Adipocyte (in vitro differentiated cells): ENCODE measurements at regions not wholly inside any gene's neighbourhood (a gene's known extent, or its start where the extent isn't known, plus 50 kb on each side); places are given as distances from the start of the nearest gene placed in this dataset.

Experiments used
- DNase-seq: peaks from one replicate; pipeline ENCODE4 v3.0.0-alpha.2; 2015; ENCODE audit warnings: low read depth
- H3K27me3 ChIP-seq: replicated peaks from 2 replicates; pipeline ENCODE4 v1.7.0; 2013; ENCODE audit warnings: mild to moderate bottlenecking, low read length, moderate library complexity; ENCODE audit not compliant: control insufficient read depth, insufficient read depth
- H3K36me3 ChIP-seq: 2 replicates; pipeline ENCODE4 v1.7.0; 2013; ENCODE audit warnings: low read length, mild to moderate bottlenecking, moderate library complexity; ENCODE audit not compliant: control insufficient read depth, insufficient read depth, severe bottlenecking
- H3K4me1 ChIP-seq: 2 replicates; pipeline ENCODE4 v1.7.0; 2013; ENCODE audit warnings: mild to moderate bottlenecking, low read length, moderate library complexity; ENCODE audit not compliant: control insufficient read depth, insufficient read depth
- H3K4me3 ChIP-seq: 2 replicates; pipeline ENCODE4 v1.7.0; 2013; ENCODE audit warnings: mild to moderate bottlenecking, low read length, moderate library complexity
- H3K9ac ChIP-seq: 2 replicates; pipeline ENCODE4 v1.7.0; 2013; ENCODE audit warnings: mild to moderate bottlenecking, low read length, moderate library complexity
- H3K9me3 ChIP-seq: 2 replicates; pipeline ENCODE4 v1.7.0; 2013; ENCODE audit warnings: mild to moderate bottlenecking, low read length, moderate library complexity; ENCODE audit not compliant: control insufficient read depth

GRCh38 chr3:82508-82907 is 114.1 kb upstream of the CHL1 start:
- H3K9ac ChIP-seq, result no peak overlapping the region
- H3K36me3 ChIP-seq, result no peaks in the 10 kb centered on the region
- H3K27me3 ChIP-seq, result no peaks in the 10 kb centered on the region
- H3K9me3 ChIP-seq, result peaks cover 5% of the 10 kb centered on the region
- no peak for DNase-seq
- no peak overlapping the region for H3K4me3 ChIP-seq
- no peaks in the 10 kb centered on the region for H3K4me1 ChIP-seq

GRCh38 chr3:83096-83495 is 113.5 kb upstream of the CHL1 start:
- no peak for DNase-seq
- no peak overlapping the region for H3K9ac ChIP-seq
- no peaks in the 10 kb centered on the region for H3K27me3 ChIP-seq
- no peaks in the 10 kb centered on the region for H3K36me3 ChIP-seq
- H3K4me1 ChIP-seq, result no peaks in the 10 kb centered on the region
- H3K4me3 ChIP-seq, result no peak overlapping the region
- peaks cover 5% of the 10 kb centered on the region for H3K9me3 ChIP-seq

GRCh38 chr3:85180-85579 is 111.4 kb upstream of the CHL1 start:
- no peaks in the 10 kb centered on the region for H3K36me3 ChIP-seq
- H3K4me3 ChIP-seq, result no peak overlapping the region
- peaks cover 4% of the 10 kb centered on the region for H3K4me1 ChIP-seq
- H3K9me3 ChIP-seq, result peaks cover 2% of the 10 kb centered on the region
- no peaks in the 10 kb centered on the region for H3K27me3 ChIP-seq
- no peak for DNase-seq
- no peak overlapping the region for H3K9ac ChIP-seq

GRCh38 chr3:88267-88666 is 108.3 kb upstream of the CHL1 start:
- no peak for DNase-seq

GRCh38 chr3:93746-94145 is 102.8 kb upstream of the CHL1 start:
- DNase-seq, result no peak
- peaks cover 10% of the 10 kb centered on the region for H3K4me1 ChIP-seq
- H3K36me3 ChIP-seq, result no peaks in the 10 kb centered on the region
- H3K4me3 ChIP-seq, result no peak overlapping the region
- H3K9ac ChIP-seq, result no peak overlapping the region
- H3K9me3 ChIP-seq, result no peaks in the 10 kb centered on the region
- H3K27me3 ChIP-seq, result no peaks in the 10 kb centered on the region

More at GRCh38 chr3:88267-88666, 108.3 kb upstream of the CHL1 start:
- Histone ChIP-seq H3K4me3 (no peak overlapping the region), H3K9ac (no peak overlapping the region), H3K27me3 (no peaks in the 10 kb centered on the region), H3K9me3 (no peaks in the 10 kb centered on the region), H3K4me1 (peaks cover 4% of the 10 kb centered on the region), H3K36me3 (no peaks in the 10 kb centered on the region)

- no peaks in the 10 kb centered on the region for H3K9me3 ChIP-seq
- no peaks in the 10 kb centered on the region for H3K27me3 ChIP-seq
- DNase-seq, result no peak
- H3K4me1 ChIP-seq, result peaks cover 7% of the 10 kb centered on the region
- H3K4me3 ChIP-seq, result no peak overlapping the region
- H3K36me3 ChIP-seq, result no peaks in the 10 kb centered on the region
- H3K9ac ChIP-seq, result no peak overlapping the region
Measured at GRCh38 chr3:96259-96658, 100.3 kb upstream of the CHL1 start.

GRCh38 chr3:97417-98258 is 98.9 kb upstream of the CHL1 start:
- H3K4me3 ChIP-seq, result no peak overlapping the region
- no peaks in the 10 kb centered on the region for H3K36me3 ChIP-seq
- H3K4me1 ChIP-seq, result peaks cover 7% of the 10 kb centered on the region
- no peaks in the 10 kb centered on the region for H3K27me3 ChIP-seq
- no peak overlapping the region for H3K9ac ChIP-seq
- no peak for DNase-seq
- no peaks in the 10 kb centered on the region for H3K9me3 ChIP-seq

GRCh38 chr3:98259-98654 is 98.3 kb upstream of the CHL1 start:
- Histone ChIP-seq H3K4me3 (no peak overlapping the region), H3K9me3 (no peaks in the 10 kb centered on the region), H3K9ac (no peak overlapping the region), H3K4me1 (peaks cover 7% of the 10 kb centered on the region), H3K36me3 (no peaks in the 10 kb centered on the region), H3K27me3 (no peaks in the 10 kb centered on the region)
- DNase-seq, result no peak

- Histone ChIP-seq H3K4me1 (peaks cover 7% of the 10 kb centered on the region), H3K4me3 (no peak overlapping the region), H3K9ac (no peak overlapping the region), H3K9me3 (no peaks in the 10 kb centered on the region), H3K36me3 (no peaks in the 10 kb centered on the region), H3K27me3 (no peaks in the 10 kb centered on the region)
- no peak for DNase-seq
Measured at GRCh38 chr3:99506-99905, 97.1 kb upstream of the CHL1 start.

- Histone ChIP-seq H3K36me3 (no peaks in the 10 kb centered on the region), H3K4me1 (peaks cover 7% of the 10 kb centered on the region), H3K4me3 (no peak overlapping the region), H3K9me3 (no peaks in the 10 kb centered on the region), H3K9ac (no peak overlapping the region), H3K27me3 (no peaks in the 10 kb centered on the region)
- no peak for DNase-seq
Measured at GRCh38 chr3:102484-102883, 94.1 kb upstream of the CHL1 start.

GRCh38 chr3:103991-104390 is 92.6 kb upstream of the CHL1 start:
- Histone ChIP-seq H3K4me3 (no peak overlapping the region), H3K9me3 (no peaks in the 10 kb centered on the region), H3K27me3 (no peaks in the 10 kb centered on the region), H3K9ac (no peak overlapping the region), H3K36me3 (no peaks in the 10 kb centered on the region), H3K4me1 (no peaks in the 10 kb centered on the region)
- no peak for DNase-seq

- Histone ChIP-seq H3K36me3 (no peaks in the 10 kb centered on the region), H3K4me3 (no peak overlapping the region), H3K27me3 (no peaks in the 10 kb centered on the region), H3K9ac (no peak overlapping the region), H3K4me1 (no peaks in the 10 kb centered on the region), H3K9me3 (no peaks in the 10 kb centered on the region)
- DNase-seq, result no peak
Measured at GRCh38 chr3:105585-105984, 91.0 kb upstream of the CHL1 start.
